Thyroid gland (tissue), 4 donors: ENCODE measurements at regions not wholly inside any gene's neighbourhood (a gene's known extent, or its start where the extent isn't known, plus 50 kb on each side); places are given as distances from the start of the nearest gene placed in this dataset.

Experiments
- POLR2A ChIP-seq, 2 donors: fragments of 450-650 bp; IDR thresholded peaks; one replicate each; pipeline ENCODE4 v1.6.1; 2017; ENCODE audit warnings: antibody characterized with exemption in 2 of 2, mild to moderate bottlenecking in 2 of 2, moderate library complexity in 1 of 2
- TF ChIP-seq, protein P1 (sequence below), 6 experiments: fragments of 200-600 bp in 3 of 6; fragments of 450-650 bp in 3 of 6; sonication (generic) in 3 of 6; IDR thresholded peaks; one replicate each; pipeline ENCODE4 v1.5.1; 2016 to 2019; ENCODE audit warnings: antibody characterized with exemption in 6 of 6, mild to moderate bottlenecking in 2 of 6, inconsistent platforms in 1 of 6, moderate library complexity in 1 of 6

DNA sequence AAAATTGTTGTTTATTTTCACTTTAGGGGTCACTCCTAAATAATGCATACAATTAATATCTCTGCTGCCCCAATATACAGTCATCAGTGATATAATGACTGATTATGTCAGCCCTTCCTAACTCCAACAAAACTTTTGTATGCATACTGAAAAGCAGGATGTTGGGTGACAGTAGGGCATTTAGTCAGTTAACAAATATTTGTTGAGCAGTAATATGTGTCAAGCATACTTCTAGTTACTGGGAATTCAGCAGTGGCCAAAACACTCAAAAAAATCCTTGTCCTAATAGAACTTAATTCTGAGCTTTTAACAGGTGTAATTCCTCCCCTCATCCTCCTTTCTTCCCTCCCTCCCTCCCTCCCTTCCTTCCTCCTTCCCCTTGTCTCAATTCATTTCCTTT lies 560.7 kb upstream of the KLHL1 start:
- TF ChIP-seq, protein P1, sequence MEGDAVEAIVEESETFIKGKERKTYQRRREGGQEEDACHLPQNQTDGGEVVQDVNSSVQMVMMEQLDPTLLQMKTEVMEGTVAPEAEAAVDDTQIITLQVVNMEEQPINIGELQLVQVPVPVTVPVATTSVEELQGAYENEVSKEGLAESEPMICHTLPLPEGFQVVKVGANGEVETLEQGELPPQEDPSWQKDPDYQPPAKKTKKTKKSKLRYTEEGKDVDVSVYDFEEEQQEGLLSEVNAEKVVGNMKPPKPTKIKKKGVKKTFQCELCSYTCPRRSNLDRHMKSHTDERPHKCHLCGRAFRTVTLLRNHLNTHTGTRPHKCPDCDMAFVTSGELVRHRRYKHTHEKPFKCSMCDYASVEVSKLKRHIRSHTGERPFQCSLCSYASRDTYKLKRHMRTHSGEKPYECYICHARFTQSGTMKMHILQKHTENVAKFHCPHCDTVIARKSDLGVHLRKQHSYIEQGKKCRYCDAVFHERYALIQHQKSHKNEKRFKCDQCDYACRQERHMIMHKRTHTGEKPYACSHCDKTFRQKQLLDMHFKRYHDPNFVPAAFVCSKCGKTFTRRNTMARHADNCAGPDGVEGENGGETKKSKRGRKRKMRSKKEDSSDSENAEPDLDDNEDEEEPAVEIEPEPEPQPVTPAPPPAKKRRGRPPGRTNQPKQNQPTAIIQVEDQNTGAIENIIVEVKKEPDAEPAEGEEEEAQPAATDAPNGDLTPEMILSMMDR (IDR thresholded peaks at IDR 0.05): no peak
- no peak for TF ChIP-seq POLR2A (IDR thresholded peaks at IDR 0.05)
